HG02642 (cell line): ENCODE measurements at regions not wholly inside any gene's neighbourhood (a gene's known extent, or its start where the extent isn't known, plus 50 kb on each side); places are given as distances from the start of the nearest gene placed in this dataset.

ENCODE experiments used
- ATAC-seq: cut with Tn5 transposase; IDR thresholded peaks from one replicate; pipeline ENCODE4 v1.9.1; 2021; ENCODE audit warnings: mild to moderate bottlenecking; ENCODE audit not compliant: unreplicated experiment, poor library complexity

DNA sequence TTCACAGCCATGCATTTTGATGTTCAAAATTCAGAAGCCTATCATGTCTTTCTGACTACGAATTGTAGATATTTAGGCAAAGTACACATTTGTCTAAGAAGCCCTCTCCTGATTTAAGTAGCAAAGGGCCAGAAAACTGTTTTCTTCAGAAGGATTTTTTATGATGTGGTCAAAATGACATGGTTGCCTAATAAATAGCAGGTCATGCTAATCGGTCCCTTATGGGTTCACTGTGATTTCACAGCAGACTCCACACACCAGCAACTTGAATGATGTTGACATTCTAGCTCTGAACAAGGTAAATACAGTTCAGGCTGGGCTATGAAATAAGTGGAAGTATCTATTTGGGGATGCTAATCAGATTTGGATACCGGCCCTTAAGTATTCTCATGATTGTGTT, 178.7 kb upstream of the DPYD start:
- ATAC-seq = no peak

DNA sequence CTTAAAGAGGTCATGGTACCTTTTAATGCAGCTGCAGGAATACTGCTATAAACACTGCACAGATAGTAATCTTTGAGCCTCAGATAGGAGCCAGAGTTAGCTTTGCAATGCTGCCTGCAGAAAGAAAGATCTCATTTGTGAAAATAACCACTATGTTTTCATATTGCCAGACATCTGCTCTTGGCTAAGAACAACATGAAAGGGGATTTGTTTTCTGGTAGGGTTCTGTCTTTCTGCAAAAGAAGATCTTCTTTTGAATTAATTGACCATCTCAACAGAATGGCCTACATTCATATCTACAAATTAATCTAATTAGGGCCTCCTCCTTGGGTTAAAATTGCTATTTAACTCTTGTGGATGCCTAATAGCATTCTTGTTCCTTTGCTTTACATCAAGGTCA, 177.6 kb upstream of the DPYD start:
- ATAC-seq = no peak

DNA sequence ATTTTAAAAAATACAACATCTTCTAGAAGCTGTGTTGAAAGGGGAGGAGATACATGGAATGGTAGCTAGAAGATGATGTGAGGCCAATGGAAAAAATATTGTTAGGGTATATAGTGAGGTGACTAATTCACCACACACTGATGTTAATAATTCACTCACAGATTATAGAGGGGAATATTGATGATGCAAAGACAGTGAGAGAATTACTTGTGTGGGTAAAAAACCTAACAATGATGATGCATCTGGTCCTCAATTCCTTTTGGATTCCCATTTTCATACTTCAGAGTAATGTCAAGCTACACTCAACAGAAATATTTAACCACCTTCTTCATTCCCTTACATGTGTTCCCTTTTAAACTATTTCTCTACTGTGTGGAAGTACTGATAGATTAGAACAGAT, 169.5 kb upstream of the DPYD start:
- ATAC-seq = no peak

DNA sequence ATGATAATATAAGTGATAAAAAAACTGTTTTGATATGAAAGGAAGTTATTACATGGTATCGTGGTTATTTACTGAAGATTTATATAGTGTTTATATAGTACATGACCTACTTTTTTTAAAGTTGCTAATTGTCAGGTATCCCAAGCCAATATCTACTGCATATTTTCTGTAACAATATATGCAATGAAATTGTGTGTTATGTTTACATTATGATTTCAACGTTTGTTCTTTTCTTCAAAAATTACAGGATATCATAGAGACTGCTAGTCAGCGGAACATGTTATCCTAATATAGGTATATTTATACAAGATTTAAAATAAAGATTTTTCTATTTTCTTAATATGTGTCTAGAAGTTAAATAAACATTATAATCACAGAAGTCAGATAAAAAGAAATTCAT, 167.5 kb upstream of the DPYD start:
- ATAC-seq = no peak

DNA sequence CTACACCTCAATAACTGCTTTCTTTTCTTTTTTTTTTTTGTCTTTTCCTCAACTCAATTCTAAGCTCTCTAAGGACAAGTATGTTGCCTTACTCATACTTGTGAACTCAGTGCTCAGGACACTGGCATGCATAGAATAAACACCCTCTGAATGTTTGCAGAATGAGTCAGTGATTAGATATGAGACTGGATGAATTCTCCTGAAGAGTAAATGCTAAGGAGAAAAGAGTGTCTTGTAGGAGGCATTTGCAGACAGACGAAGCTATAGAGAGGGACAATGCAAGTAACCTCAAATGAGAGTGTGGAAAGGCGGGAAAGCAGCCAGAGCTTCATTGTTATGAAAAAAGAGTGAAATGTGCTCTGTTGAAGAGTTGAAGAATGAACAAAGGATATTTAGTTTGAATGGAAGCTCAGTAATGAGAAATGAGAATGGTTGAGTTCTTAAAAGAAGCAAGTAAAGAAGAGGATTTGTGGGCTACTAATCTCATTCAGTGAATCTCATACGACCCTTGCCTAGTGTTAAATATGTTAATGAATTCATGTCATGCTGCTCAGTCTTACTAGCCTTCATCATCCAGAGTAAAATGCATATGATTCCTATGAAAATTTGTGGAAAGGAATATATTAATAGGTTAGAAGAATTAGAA, 166.1 kb upstream of the DPYD start:
- ATAC-seq = no peak

DNA sequence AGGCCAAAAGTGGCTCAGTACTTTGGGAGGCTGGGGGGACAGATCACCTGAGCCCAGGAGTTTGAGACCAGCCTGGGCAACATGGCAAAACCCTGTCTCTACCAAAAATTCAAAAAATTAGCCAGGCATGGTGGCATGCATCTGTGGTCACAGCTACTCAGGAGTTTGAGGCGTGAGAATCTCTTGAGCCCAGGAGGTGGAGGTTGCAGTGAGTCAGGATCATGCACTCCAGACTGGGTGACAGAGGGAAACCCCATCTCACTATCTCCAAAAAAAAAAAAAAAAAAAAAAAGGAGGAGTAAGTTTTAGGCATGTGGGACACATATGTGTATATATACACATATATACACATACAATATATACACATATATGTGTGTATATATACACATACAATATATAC, 165.3 kb upstream of the DPYD start:
- ATAC-seq = no peak

DNA sequence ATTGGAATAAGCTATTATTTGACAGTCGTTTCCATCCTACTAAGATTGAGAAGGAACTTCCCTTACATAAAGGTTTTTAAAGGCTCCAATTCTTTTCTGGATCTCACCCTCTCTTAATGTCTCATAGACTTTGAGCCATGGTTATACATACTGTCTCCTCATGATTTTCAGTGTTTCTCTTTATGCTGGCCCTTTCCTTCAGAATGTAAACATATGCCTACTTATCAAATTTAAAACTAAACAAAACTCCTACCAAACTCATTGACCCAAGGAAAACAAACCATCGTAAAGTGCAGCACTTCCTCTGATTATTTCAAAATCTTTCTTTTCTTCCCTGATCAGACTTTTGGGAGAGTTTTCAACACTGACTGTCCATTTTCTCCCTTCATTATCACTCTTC, 163.4 kb upstream of the DPYD start:
- no peak for ATAC-seq

DNA sequence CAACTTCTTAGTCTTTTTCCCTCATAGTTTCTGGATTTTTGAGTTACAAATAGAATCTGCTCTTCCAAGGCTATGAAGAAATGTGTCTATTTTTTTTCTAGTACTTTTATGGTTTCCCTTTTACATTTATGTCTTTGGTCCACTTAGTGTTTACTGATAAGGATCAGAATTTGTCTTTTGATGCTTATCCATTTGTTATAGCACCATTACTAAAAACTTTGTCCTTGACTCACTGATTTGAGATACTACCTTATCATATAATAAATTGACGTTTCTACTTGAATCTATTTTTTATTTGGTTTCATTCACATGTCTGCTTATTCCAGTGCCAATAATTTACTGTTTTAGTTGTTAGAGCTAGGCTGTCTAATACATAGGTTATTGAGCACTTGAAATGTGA, 161.1 kb upstream of the DPYD start:
- ATAC-seq = no peak

DNA sequence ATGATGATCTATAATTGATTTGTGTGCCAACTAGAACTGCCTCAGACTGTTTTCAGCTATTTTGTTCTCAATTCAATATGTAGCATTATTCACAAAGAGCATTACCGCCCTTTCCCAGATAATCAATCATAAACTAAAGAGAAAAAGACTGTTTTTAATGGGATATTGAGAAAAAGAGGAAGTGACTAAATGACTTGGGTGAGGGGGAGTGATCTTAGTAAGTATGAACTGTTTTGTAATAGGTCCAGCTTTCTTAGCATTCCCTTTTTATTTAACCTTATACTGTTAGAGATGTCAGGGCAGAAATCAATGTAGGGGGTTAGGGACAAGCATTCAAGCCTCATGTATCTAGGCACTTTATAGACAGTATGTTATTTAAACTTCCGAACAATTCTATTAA, 157.8 kb upstream of the DPYD start:
- ATAC-seq = no peak

DNA sequence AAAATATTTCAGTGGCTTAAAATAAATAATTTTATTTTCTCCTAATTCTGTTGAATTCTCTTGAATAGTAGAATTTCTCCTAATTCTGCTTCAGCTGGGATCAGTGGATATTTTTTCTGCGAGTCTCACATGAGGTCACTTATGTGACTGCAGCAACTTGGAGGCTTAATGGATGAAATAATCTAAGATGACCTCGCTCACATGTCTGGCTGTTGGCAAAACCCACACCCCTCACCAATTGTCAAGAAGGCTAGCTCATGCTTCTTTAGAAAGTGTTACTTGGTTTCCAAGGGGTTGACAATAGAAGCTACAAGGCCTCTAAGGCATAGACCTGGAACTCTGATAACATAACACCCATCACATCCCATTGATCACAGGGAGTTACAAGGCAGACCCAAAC, 156.9 kb upstream of the DPYD start:
- ATAC-seq = no peak

DNA sequence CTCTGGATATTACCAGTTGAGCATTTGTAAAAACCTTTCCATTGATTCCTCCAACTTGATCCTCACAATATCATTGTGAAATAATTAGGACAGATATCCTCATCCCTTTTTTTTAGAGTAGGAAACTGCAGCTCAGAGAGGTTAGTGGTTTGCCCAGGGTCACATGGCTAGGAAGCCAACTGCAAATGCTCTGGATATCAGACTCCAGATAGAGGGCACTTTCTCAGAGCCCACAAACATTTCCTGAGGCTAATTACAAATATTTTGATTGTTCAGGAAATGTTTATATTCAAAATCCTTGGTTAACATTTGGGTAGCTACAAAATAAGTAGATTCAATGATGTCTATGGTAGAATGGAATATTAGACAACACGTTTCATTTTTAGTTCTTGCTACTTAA, 154.8 kb upstream of the DPYD start:
- no peak for ATAC-seq

DNA sequence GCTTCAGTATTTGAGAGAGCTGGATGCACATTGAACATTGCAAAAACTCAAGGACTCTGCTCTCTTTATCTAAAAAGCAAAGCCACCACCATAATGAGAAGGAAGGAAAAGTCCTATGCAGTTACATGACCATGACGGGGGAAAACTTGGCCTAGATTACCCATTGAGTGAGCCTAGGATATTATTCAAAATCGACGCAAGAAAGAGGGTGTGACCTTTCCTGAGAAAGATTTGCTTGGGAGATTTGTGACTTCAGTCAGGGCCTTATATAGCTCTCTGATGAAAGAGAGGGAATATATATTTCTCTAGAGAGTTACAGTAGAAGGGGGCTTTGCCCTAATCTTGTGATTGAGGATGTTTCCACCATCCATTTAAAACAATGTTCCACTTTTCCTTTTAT, 153.0 kb upstream of the DPYD start:
- ATAC-seq = no peak

DNA sequence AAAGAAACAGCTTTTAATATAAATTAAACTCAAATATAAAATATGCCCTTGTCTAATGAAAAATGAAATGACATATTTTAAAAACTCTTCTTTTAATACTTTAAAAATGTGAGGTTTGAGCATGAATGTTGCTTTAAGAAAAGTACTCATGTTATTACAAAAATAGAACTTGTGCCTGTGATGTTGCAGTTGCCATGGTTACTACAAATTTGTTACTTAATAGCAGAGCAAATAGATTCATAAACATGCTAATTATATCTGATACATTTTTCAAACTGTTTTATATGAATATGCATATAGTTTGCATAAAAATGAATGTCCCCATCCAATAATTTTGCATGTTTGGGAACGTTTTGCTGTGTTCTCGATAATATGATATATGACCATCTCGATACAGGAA, 152.3 kb upstream of the DPYD start:
- ATAC-seq = no peak

DNA sequence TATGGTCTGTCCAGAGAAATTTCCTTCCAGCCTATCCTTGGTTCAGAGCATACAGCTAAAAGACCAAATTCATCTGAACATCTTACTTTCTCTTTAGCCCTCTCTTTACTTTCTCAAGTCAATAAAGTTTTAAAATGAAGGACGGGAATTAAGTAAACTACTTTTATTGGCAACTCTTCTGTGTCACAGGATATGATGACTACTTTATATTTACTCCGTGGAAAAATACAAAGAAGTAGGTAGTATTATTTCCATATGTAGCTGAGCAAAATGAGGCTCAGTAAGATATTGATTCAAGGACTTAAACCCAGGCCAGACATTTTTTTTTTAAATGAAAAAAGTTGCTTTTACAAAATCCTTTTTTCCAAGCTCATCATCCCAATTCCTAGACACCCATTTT, 151.2 kb upstream of the DPYD start:
- ATAC-seq = no peak

DNA sequence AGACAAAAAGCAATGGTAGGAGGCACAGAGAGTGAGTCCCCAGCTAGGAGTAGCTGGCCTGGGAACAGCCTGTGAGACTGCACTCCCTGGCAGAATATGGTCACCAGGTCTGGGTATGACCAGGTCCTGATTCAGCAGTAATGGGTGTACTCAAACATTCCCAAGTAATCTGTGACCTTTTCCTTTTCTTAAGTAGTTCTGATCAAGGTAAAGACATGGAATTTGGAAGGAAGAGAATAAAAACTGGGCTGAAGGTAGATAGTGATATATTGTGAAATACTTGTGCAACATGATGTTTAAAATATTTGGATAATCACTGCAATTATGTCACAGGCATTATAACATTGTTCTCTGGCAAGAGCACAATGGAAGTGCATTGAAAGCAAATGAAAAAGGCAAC, 147.2 kb upstream of the DPYD start:
- ATAC-seq = no peak

DNA sequence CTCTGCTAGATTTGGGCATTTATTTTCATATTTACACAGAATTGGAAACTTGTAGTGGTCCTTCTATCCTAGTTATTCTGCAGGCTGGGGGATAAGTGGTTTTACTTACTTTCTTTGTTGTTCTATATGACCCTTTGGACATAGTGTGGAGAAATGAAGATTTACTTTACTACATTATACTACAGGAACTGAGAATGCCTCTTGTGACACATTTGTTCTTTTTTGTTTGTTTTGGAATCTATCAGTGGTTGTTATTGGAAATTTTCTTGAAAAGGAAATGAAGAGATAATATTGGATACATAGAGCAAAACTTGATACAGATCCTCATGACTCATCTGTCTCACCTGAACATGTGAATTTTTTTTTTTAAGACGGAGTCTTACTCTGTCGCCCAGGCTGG, 146.1 kb upstream of the DPYD start:
- no peak for ATAC-seq

DNA sequence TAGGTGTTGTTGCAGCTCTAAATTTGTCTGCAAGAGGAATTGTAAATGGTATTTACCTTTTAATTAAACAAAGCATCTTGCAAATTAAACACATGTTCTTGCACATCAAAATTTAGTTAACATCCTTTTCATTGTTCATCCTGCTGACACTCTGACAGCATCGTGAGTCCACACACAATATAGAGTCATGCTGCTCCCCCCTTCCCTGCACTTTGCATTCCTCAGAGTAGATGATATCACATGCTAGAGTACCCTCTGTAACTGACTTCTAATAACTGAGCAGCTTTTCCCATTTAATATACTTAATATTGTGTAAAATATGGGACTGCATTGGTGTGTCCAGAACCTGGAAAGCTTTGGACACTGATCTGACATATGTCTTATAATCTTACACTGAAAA, 138.8 kb upstream of the DPYD start:
- no peak for ATAC-seq

DNA sequence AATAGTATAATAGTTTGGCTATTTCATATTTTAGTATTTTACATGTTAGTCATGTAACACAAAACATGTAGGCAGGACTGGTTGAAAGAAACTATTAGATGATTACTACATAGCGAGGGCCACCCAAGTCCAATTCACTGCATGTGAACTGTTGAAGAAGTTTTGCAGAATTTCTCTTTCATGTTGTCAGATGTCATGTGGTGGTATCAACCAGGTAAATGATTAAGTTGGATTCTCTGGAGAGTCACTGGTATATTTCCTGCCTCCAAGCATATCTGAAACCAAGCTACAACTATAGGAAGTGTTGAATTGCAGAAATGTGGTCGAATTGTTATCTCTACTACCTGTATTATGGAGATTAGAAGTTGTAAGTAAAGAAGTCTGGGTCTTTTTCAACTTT, 137.8 kb upstream of the DPYD start:
- no peak for ATAC-seq

DNA sequence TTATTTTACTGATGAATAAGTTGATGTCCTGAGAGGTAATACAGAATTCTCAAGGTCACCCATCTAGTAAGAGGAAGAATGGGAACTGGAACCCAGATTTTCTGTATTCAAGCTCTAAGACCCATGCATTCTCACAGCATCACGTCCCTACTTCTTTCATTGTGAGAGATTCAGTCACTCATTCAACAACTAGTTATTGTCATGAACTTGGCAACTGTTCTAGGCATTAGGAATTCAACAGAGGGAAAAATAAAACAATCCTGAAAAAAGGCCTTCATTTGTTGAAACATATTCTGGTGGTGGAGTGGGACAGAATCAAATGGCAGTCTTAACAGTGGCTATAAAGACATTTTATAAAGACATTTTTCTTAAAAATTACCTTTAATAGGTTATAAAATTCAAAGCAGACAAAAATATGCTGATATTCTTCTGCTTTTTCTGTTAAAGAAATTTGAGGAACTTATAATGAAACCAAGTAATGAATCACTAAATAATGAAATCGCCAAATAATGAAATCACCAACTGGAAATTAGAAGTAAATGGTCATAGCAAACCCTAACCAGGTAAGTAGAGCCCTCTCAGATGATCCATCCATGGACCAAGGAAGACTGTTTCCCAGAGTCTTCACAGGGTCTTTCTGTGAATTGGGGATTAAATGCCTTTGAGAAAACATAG, 136.5 kb upstream of the DPYD start:
- no peak for ATAC-seq

DNA sequence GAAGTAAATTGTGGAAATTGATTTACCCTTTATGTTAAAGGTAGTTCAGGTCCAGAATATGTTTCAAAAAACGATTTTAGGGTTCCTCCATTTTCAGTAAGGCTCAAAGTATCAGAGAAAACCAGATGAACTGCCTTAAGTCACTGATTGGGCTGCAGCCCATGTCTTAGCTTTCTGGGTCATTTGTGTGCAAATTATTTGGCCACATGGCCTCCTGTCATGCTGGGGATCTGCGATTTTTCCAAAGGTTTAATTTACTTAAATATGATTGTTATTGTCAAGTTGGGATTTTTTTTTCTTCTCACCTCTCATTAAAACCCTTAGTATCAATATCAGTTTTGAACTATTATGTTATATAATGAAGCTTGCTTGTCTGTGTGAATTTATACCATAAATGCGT, 135.9 kb upstream of the DPYD start:
- ATAC-seq = no peak

DNA sequence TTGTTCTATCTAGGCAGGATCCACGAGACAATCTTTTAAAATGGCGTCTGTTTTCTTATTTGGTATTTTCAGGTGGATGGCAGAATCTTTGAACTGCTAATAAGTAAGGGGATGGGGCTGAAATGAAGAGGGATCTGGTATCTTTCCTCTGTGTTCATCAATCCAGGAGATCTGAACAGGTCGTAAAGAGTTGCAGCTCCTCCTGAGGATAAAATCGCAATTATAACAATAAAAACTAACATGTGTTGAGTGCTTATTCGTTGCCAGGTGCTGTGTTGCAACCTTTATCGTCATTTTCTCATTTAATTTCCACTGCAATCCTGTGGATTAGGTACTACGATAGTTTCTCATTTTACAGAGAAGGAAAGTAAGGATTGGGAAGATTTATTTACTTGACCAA, 134.6 kb upstream of the DPYD start:
- no peak for ATAC-seq

DNA sequence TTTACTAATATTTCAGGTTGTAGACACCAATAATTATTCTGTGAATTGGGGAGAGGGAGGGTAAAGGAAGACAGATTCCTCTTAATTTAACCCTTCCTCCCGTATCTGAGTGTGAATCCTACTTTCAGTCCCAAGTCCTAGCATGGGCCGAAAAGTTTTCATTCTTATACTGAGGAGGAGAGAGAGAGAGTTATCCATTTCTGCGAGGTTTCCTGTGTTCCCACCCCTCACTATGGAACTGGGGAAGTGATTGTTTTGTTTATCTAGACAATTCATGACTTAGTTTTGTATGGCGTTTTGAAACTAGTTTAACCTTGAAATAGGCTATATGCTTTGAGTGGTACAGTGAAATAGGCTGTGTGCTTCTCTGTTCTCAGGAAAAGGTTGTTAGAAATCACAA, 134.0 kb upstream of the DPYD start:
- no peak for ATAC-seq

DNA sequence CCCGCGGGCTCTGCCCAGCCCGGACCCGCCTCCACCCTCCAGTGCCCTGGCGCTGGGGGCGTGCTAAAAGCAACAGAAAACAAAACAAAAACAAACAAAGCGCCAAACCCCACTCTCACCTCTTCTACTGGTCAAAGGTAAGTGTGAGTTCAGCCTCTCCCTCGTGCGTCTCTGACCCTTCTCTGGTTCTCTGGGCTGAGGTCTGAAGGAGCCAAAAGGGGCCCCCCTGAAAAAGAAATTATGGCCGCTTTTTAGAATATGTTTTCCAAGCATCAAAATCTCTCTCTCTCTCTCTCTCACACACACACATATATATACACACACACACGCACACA, 133.5 kb upstream of the DPYD start:
- ATAC-seq = no peak
